ENCODE measurements at regions not wholly inside any gene's neighbourhood (a gene's known extent, or its start where the extent isn't known, plus 50 kb on each side); places are given as distances from the start of the nearest gene placed in this dataset.

- Histone ChIP-seq H3K4me2 (ENCODE audit: insufficient read depth, insufficient read length, low read length) (no peak overlapping the region), H3T11ph (ENCODE audit: low read length) (no peak overlapping the region), H3K79me1 (ENCODE audit: insufficient read depth, low read depth, low read length, poor library complexity, severe bottlenecking) (no peaks in the 10 kb centered on the region), H3K18ac (ENCODE audit: insufficient read length, low read depth, low read length) (no peak overlapping the region), H4K91ac (ENCODE audit: insufficient read length, low read depth, low read length) (no peak overlapping the region), H2AFZ (ENCODE audit: low read length) (no peak overlapping the region), H2BK15ac (ENCODE audit: low read depth, low read length) (no peak overlapping the region), H2BK120ac (ENCODE audit: low read depth, low read length, poor library complexity, severe bottlenecking) (no peak overlapping the region), H2BK12ac (ENCODE audit: insufficient read length, low read depth, low read length) (no peak overlapping the region), H2AK5ac (ENCODE audit: insufficient read length, low read length) (no peak overlapping the region), H2BK20ac (ENCODE audit: low read depth, low read length, poor library complexity, severe bottlenecking) (no peak overlapping the region), H4K8ac (replicated peaks; ENCODE audit: insufficient read length, low read depth, low read length) (no peak overlapping the region), H3K9me3 (ENCODE audit: control insufficient read depth, low read depth, low read length) (no peaks in the 10 kb centered on the region), H3K23ac (ENCODE audit: insufficient read length, low read depth, low read length) (no peak overlapping the region), H3K79me2 (ENCODE audit: insufficient read depth, low read length) (no peaks in the 10 kb centered on the region), H3K14ac (ENCODE audit: insufficient read depth, low read length) (no peak overlapping the region), H3K56ac (ENCODE audit: insufficient read length, low read depth, low read length) (no peak overlapping the region), H2BK5ac (ENCODE audit: insufficient read length, low read length) (no peak overlapping the region), H3K9ac (ENCODE audit: extremely low read depth, insufficient read length, low read length) (no peak overlapping the region), H3K4ac (ENCODE audit: low read depth, low read length) (no peak overlapping the region), H4K5ac (ENCODE audit: insufficient read length, low read depth, low read length) (no peak overlapping the region), H3K27ac (ENCODE audit: insufficient read length, low read depth, low read length) (no peak overlapping the region), H3K4me1 (ENCODE audit: insufficient read depth, low read length) (no peaks in the 10 kb centered on the region), H3K23me2 (ENCODE audit: insufficient read length, low read depth, low read length, poor library complexity, severe bottlenecking) (no peaks in the 10 kb centered on the region), H3K27me3 (ENCODE audit: insufficient read depth, low read length) (no peaks in the 10 kb centered on the region), H4K20me1 (ENCODE audit: control insufficient read depth, insufficient read depth, insufficient read length) (no peaks in the 10 kb centered on the region)
- Mint-ChIP-seq H3K27ac (no peak overlapping the region), H3K9me3 (no peaks in the 10 kb centered on the region), H3K4me1 (no peaks in the 10 kb centered on the region), H3K4me3 (no peak overlapping the region; a peak in 1 of 5 replicates), H3K27me3 (ENCODE audit: low read depth) (peaks cover 3% of the 10 kb centered on the region), H3K36me3 (ENCODE audit: insufficient read depth in 1 of 3, low read depth in 3 of 3) (no peaks in the 10 kb centered on the region)
- no CpG with 5 or more reads among the region's 16 CpGs for WGBS (ENCODE audit: extremely low coverage, insufficient read length, low lambda C conversion rate)
- DNase-seq, result no peak
- no peak for TF ChIP-seq CTCF (conservative IDR thresholded peaks at IDR 0.05)
These were observed 269.7 kb upstream of the MAF start for GRCh38 chr16:79870016-79870886.

Measured in H9 (cell line).